Neutrophil (primary cell): ENCODE measurements at regions not wholly inside any gene's neighbourhood (a gene's known extent, or its start where the extent isn't known, plus 50 kb on each side); places are given as distances from the start of the nearest gene placed in this dataset.

Experiments
- H3K27ac ChIP-seq: fragments of 200-600 bp; sonication (generic); 2 replicates; pipeline ENCODE4 v1.5.1; 2016; ENCODE audit warnings: mild to moderate bottlenecking, moderate library complexity
- H3K27me3 ChIP-seq: fragments of 200-600 bp; sonication (generic); 2 replicates; pipeline ENCODE4 v1.6.0; 2016; ENCODE audit warnings: mild to moderate bottlenecking
- H3K36me3 ChIP-seq: fragments of 200-600 bp; sonication (generic); 2 replicates; pipeline ENCODE4 v1.5.1; 2017
- H3K4me1 ChIP-seq, 2 experiments: fragments of 200-600 bp in 1 of 2; sonication (generic) in 1 of 2; 1 replicate in 1 of 2; 2 replicates in 1 of 2; pipeline versions ENCODE4 v1.5.1 to v1.6.1; 2013 to 2016; ENCODE audit warnings: low read depth in 1 of 2, low read length in 1 of 2, mild to moderate bottlenecking in 1 of 2, moderate library complexity in 1 of 2; ENCODE audit not compliant: control insufficient read depth in 1 of 2, insufficient read depth in 1 of 2
- H3K4me3 ChIP-seq, 2 experiments: fragments of 200-600 bp in 1 of 2; sonication (generic) in 1 of 2; 1 replicate in 1 of 2; 2 replicates in 1 of 2; pipeline ENCODE4 v1.5.1; 2013 to 2016; ENCODE audit warnings: low read depth in 1 of 2, low read length in 1 of 2, mild to moderate bottlenecking in 1 of 2, moderate library complexity in 1 of 2
- H3K9me3 ChIP-seq: fragments of 200-600 bp; sonication (generic); 2 replicates; pipeline ENCODE4 v1.5.1; 2016
- CTCF ChIP-seq: fragments of 200-600 bp; sonication (generic); IDR thresholded peaks from 2 replicates; pipeline ENCODE4 v1.5.1; 2016; ENCODE audit warnings: antibody characterized with exemption

- H3K4me3 ChIP-seq = no peak overlapping the region
- H3K27ac ChIP-seq = no peak overlapping the region
- no peaks in the 10 kb centered on the region for H3K27me3 ChIP-seq
- TF ChIP-seq CTCF = no peak
- H3K36me3 ChIP-seq = no peaks in the 10 kb centered on the region
- H3K9me3 ChIP-seq = no peaks in the 10 kb centered on the region
- H3K4me1 ChIP-seq = no peaks in the 10 kb centered on the region
These were observed 300.3 kb upstream of the B3GALT2 start for GRCh38 chr1:193486671-193487229.

GRCh38 chr1:193480755-193481154, 294.3 kb upstream of the B3GALT2 start:
- peaks cover 0 to 6% of the 10 kb centered on the region in 2 experiments for H3K4me1 ChIP-seq
- no peaks in the 10 kb centered on the region for H3K36me3 ChIP-seq
- H3K27me3 ChIP-seq = no peaks in the 10 kb centered on the region
- no peak for TF ChIP-seq CTCF
- H3K4me3 ChIP-seq = no peak overlapping the region
- no peaks in the 10 kb centered on the region for H3K9me3 ChIP-seq
- no peak overlapping the region for H3K27ac ChIP-seq

GRCh38 chr1:193479187-193479586, 292.8 kb upstream of the B3GALT2 start:
- Histone ChIP-seq H3K27ac (no peak overlapping the region), H3K4me3 (no peak overlapping the region)

GRCh38 chr1:193476748-193477147, 290.3 kb upstream of the B3GALT2 start:
- Histone ChIP-seq H3K4me3 (no peak overlapping the region), H3K36me3 (no peaks in the 10 kb centered on the region), H3K27me3 (no peaks in the 10 kb centered on the region), H3K9me3 (no peaks in the 10 kb centered on the region), H3K27ac (no peak overlapping the region), H3K4me1 (peaks cover 0 to 6% of the 10 kb centered on the region in 2 experiments)
- TF ChIP-seq CTCF = no peak

More at GRCh38 chr1:193479187-193479586, 292.8 kb upstream of the B3GALT2 start:
- H3K27me3 ChIP-seq = no peaks in the 10 kb centered on the region
- H3K9me3 ChIP-seq = no peaks in the 10 kb centered on the region
- no peaks in the 10 kb centered on the region for H3K36me3 ChIP-seq
- TF ChIP-seq CTCF = no peak
- H3K4me1 ChIP-seq = peaks cover 0 to 6% of the 10 kb centered on the region in 2 experiments

GRCh38 chr1:193473932-193474331, 287.5 kb upstream of the B3GALT2 start:
- TF ChIP-seq CTCF = no peak
- H3K27me3 ChIP-seq = no peaks in the 10 kb centered on the region
- H3K36me3 ChIP-seq = no peaks in the 10 kb centered on the region
- no peaks in the 10 kb centered on the region for H3K9me3 ChIP-seq
- no peak overlapping the region for H3K27ac ChIP-seq
- no peak overlapping the region for H3K4me3 ChIP-seq
- peaks cover 0 to under 1% of the 10 kb centered on the region in 2 experiments for H3K4me1 ChIP-seq
